CD14-positive monocyte (primary cell): ENCODE measurements at regions not wholly inside any gene's neighbourhood (a gene's known extent, or its start where the extent isn't known, plus 50 kb on each side); places are given as distances from the start of the nearest gene placed in this dataset.

Source experiments
- DNase-seq, 3 donors: peaks; one replicate each; pipeline ENCODE4 v3.0.0-alpha.2; 2011 to 2022
- H2AFZ ChIP-seq: 2 replicates; pipeline ENCODE4 v1.6.0; 2012; ENCODE audit warnings: mild to moderate bottlenecking, low read depth, low read length, inconsistent platforms; ENCODE audit not compliant: insufficient read depth, poor library complexity, severe bottlenecking
- H3K27ac ChIP-seq, 2 donors: 1 replicate in 1 of 2; 2 replicates in 1 of 2; pipeline ENCODE4 v1.5.1; 2012 to 2013; ENCODE audit warnings: low read length in 2 of 2, control low read depth in 1 of 2, inconsistent platforms in 1 of 2, low read depth in 1 of 2, mild to moderate bottlenecking in 1 of 2
- H3K27me3 ChIP-seq, 2 donors: one replicate each; pipeline versions ENCODE4 v1.6.0 to v1.6.1; 2011 to 2013; ENCODE audit warnings: low read length in 2 of 2; ENCODE audit not compliant: control insufficient read depth in 2 of 2, insufficient read depth in 2 of 2
- H3K36me3 ChIP-seq, 2 donors: replicated peaks in 1 of 2; 1 replicate in 1 of 2; 2 replicates in 1 of 2; pipeline versions ENCODE4 v1.5.1 to v1.6.1; 2012 to 2013; ENCODE audit warnings: low read length in 2 of 2, control low read depth in 1 of 2, inconsistent platforms in 1 of 2, mild to moderate bottlenecking in 1 of 2; ENCODE audit not compliant: insufficient read depth in 2 of 2, control insufficient read depth in 1 of 2
- H3K4me1 ChIP-seq, 2 donors: 1 replicate in 1 of 2; 2 replicates in 1 of 2; pipeline versions ENCODE4 v1.5.1 to v1.6.1; 2012 to 2013; ENCODE audit warnings: low read length in 2 of 2, control low read depth in 1 of 2, inconsistent platforms in 1 of 2, mild to moderate bottlenecking in 1 of 2, moderate library complexity in 1 of 2; ENCODE audit not compliant: insufficient read depth in 2 of 2, control insufficient read depth in 1 of 2
- H3K4me2 ChIP-seq: replicated peaks from 2 replicates; pipeline ENCODE3; 2012; ENCODE audit warnings: low read length, moderate library complexity, mild to moderate bottlenecking; ENCODE audit not compliant: poor library complexity, severe bottlenecking; ENCODE audit errors: extremely low read depth
- H3K4me3 ChIP-seq, 3 experiments: fragments of 200-600 bp in 1 of 3; sonication (generic) in 1 of 3; replicated peaks in 1 of 3; 1 replicate in 2 of 3; 2 replicates in 1 of 3; pipeline ENCODE4 v1.5.1; 2011 to 2013; ENCODE audit warnings: low read length in 3 of 3, mild to moderate bottlenecking in 3 of 3, control low read depth in 2 of 3, low read depth in 2 of 3, inconsistent platforms in 1 of 3, moderate library complexity in 1 of 3
- H3K79me2 ChIP-seq: 2 replicates; pipeline ENCODE4 v1.6.0; 2012; ENCODE audit warnings: mild to moderate bottlenecking, control low read depth, inconsistent platforms, low read length, moderate library complexity; ENCODE audit not compliant: insufficient read depth
- H3K9ac ChIP-seq: 2 replicates; pipeline ENCODE4 v1.6.0; 2017; ENCODE audit warnings: low read length, mild to moderate bottlenecking; ENCODE audit not compliant: insufficient read depth, poor library complexity, severe bottlenecking
- H3K9me3 ChIP-seq, 2 donors: replicated peaks in 1 of 2; 1 replicate in 1 of 2; 2 replicates in 1 of 2; pipeline versions ENCODE4 v1.5.1 to v1.6.1; 2012 to 2013; ENCODE audit warnings: low read length in 2 of 2, control low read depth in 1 of 2; ENCODE audit not compliant: control insufficient read depth in 1 of 2, insufficient read depth in 1 of 2
- H4K20me1 ChIP-seq: 2 replicates; pipeline ENCODE4 v1.6.0; 2012; ENCODE audit warnings: mild to moderate bottlenecking, low read length, control low read depth, moderate library complexity; ENCODE audit not compliant: insufficient read depth
- H3K27ac Mint-ChIP-seq, 7 donors: one replicate each; pipeline ENCODE4 v1.8.0; 2020; ENCODE audit warnings: mild to moderate bottlenecking in 7 of 7, mixed read lengths in 7 of 7, moderate library complexity in 6 of 7, inconsistent platforms in 2 of 7
- H3K27me3 Mint-ChIP-seq, 3 donors: one replicate each; pipeline ENCODE4 v1.8.0; 2021 to 2022; ENCODE audit warnings: low read depth in 3 of 3, mild to moderate bottlenecking in 3 of 3, mixed read lengths in 3 of 3, moderate library complexity in 3 of 3, inconsistent platforms in 1 of 3
- H3K36me3 Mint-ChIP-seq, 2 donors: one replicate each; pipeline ENCODE4 v1.8.0; 2020; ENCODE audit warnings: mixed read lengths in 2 of 2, inconsistent platforms in 1 of 2, mild to moderate bottlenecking in 1 of 2
- H3K4me1 Mint-ChIP-seq: one replicate; pipeline ENCODE4 v1.8.0; 2020; ENCODE audit warnings: mild to moderate bottlenecking, mixed read lengths
- H3K4me3 Mint-ChIP-seq, 2 donors: one replicate each; pipeline ENCODE4 v1.8.0; 2020; ENCODE audit warnings: mild to moderate bottlenecking in 2 of 2, mixed read lengths in 2 of 2, moderate library complexity in 1 of 2
- H3K9me3 Mint-ChIP-seq, 7 donors: one replicate each; pipeline ENCODE4 v1.8.0; 2020 to 2022; ENCODE audit warnings: mixed read lengths in 7 of 7, mild to moderate bottlenecking in 6 of 7, moderate library complexity in 6 of 7, inconsistent platforms in 2 of 7
- WGBS: methylation state at CpG from one replicate; pipeline ENCODE4 v1.1.5; 2013; ENCODE audit warnings: missing lambda C conversion rate; ENCODE audit not compliant: insufficient coverage; 5-methylcytosine and 5-hydroxymethylcytosine counted together
- intact Hi-C, 2 donors: fragments of 100-400 bp; cut with micrococcal nuclease; formaldehyde crosslinking; loops; one replicate each; pipeline versions ENCODE4 v1.15.0 to v1.15.1; 2023
- TF ChIP-seq, protein P1 (sequence below): fragments of 200-600 bp; IDR thresholded peaks from one replicate; pipeline ENCODE4 v1.8.0; 2022; ENCODE audit warnings: antibody characterized with exemption, mild to moderate bottlenecking

DNA sequence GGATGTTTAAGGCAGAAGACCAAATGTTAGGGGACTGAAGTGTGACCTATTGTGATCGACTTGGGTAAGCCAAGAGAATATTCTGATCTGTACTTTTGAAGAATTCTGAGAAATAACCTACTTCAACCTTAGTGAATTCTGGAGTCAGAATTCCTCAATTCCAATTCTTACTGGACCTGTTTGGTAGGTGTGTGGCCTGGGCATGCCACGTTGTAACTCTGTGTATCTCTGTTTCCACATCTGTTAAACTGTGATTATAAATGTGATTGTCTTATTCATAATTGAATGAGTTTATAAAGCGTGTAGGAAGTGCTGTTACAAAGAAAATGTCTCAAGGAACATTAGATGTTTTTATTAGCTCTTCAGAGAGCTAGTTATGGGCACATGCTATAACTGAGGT, 64.5 kb downstream of the TUSC1 start:
- H3K4me3 Mint-ChIP-seq = no peak overlapping the region
- H3K27ac ChIP-seq = no peak overlapping the region
- TF ChIP-seq, protein P1, sequence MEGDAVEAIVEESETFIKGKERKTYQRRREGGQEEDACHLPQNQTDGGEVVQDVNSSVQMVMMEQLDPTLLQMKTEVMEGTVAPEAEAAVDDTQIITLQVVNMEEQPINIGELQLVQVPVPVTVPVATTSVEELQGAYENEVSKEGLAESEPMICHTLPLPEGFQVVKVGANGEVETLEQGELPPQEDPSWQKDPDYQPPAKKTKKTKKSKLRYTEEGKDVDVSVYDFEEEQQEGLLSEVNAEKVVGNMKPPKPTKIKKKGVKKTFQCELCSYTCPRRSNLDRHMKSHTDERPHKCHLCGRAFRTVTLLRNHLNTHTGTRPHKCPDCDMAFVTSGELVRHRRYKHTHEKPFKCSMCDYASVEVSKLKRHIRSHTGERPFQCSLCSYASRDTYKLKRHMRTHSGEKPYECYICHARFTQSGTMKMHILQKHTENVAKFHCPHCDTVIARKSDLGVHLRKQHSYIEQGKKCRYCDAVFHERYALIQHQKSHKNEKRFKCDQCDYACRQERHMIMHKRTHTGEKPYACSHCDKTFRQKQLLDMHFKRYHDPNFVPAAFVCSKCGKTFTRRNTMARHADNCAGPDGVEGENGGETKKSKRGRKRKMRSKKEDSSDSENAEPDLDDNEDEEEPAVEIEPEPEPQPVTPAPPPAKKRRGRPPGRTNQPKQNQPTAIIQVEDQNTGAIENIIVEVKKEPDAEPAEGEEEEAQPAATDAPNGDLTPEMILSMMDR = no peak
- no peaks in the 10 kb centered on the region for H3K4me1 Mint-ChIP-seq
- no peaks in the 10 kb centered on the region for H3K36me3 Mint-ChIP-seq
- H3K4me2 ChIP-seq = no peak overlapping the region
- H3K4me1 ChIP-seq = no peaks in the 10 kb centered on the region
- no peaks in the 10 kb centered on the region for H3K27me3 ChIP-seq
- H3K4me3 ChIP-seq = no peak overlapping the region
- H3K79me2 ChIP-seq = no peaks in the 10 kb centered on the region
- H4K20me1 ChIP-seq = no peaks in the 10 kb centered on the region
- H3K27ac Mint-ChIP-seq = no peak overlapping the region
- no peak overlapping the region for H3K9ac ChIP-seq
- intact Hi-C loops = no loop called here
- H3K9me3 Mint-ChIP-seq = peaks cover 0 to 5% (median 0%) of the 10 kb centered on the region in 7 donors
- no peak overlapping the region for H2AFZ ChIP-seq
- H3K36me3 ChIP-seq = no peaks in the 10 kb centered on the region
- no CpG with 5 or more reads among the region's 3 CpGs for WGBS
- no peaks in the 10 kb centered on the region for H3K27me3 Mint-ChIP-seq
- no peaks in the 10 kb centered on the region for H3K9me3 ChIP-seq
- DNase-seq = no peak

DNA sequence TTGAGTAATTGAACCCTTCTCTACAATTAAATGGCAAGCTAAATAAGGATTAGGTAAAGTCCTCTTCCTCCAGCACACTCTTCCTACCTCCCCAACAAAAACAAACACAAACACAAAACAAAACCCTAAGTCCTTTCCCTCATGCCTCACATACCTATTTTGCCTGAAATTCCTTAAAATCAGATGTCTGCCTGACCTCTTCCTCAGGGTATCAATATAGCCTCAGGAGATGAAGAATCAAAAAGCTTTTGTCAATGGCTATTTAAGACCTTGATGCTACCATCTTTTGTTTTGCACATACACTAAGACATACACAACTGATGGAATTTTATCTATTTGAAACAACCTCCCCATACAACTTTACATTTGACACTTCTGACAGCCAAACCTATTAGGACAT, 75.1 kb downstream of the TUSC1 start:
- H3K4me3 ChIP-seq = no peak overlapping the region
- H3K9ac ChIP-seq = no peak overlapping the region
- no peaks in the 10 kb centered on the region for H3K36me3 ChIP-seq
- Mint-ChIP-seq H3K36me3 (no peaks in the 10 kb centered on the region), H3K4me1 (no peaks in the 10 kb centered on the region), H3K9me3 (peaks cover 0 to 2% (median 0%) of the 10 kb centered on the region in 7 donors), H3K27me3 (no peaks in the 10 kb centered on the region), H3K27ac (no peak overlapping the region), H3K4me3 (no peak overlapping the region)
- no peak overlapping the region for H2AFZ ChIP-seq
- no peaks in the 10 kb centered on the region for H4K20me1 ChIP-seq
- no peak overlapping the region for H3K4me2 ChIP-seq
- no peaks in the 10 kb centered on the region for H3K27me3 ChIP-seq
- intact Hi-C loops = no loop called here
- H3K9me3 ChIP-seq = no peaks in the 10 kb centered on the region
- no peak for DNase-seq
- H3K79me2 ChIP-seq = no peaks in the 10 kb centered on the region
- H3K27ac ChIP-seq = no peak overlapping the region
- no peaks in the 10 kb centered on the region for H3K4me1 ChIP-seq
- TF ChIP-seq, protein P1 = no peak
